SJSA1 (cell line): ENCODE measurements at regions not wholly inside any gene's neighbourhood (a gene's known extent, or its start where the extent isn't known, plus 50 kb on each side); places are given as distances from the start of the nearest gene placed in this dataset.

Experiments used
- DNase-seq, 2 experiments: peaks; one replicate each; pipeline ENCODE4 v3.0.0-alpha.2; 2015 to 2020; ENCODE audit warnings: low spot score in 2 of 2, low read depth in 1 of 2
- H3K27ac ChIP-seq: fragments of 250-450 bp; sonication (Bioruptor Pico); 2 replicates; pipeline ENCODE4 v1.5.1; 2020; ENCODE audit warnings: mild to moderate bottlenecking, moderate library complexity
- H3K27me3 ChIP-seq: fragments of 250-450 bp; sonication (Bioruptor Pico); replicated peaks from 2 replicates; pipeline ENCODE4 v1.5.1; 2020; ENCODE audit warnings: mild to moderate bottlenecking, moderate library complexity
- H3K36me3 ChIP-seq: fragments of 250-450 bp; sonication (Bioruptor Pico); 2 replicates; pipeline ENCODE4 v1.5.1; 2020; ENCODE audit warnings: mild to moderate bottlenecking
- H3K4me1 ChIP-seq: fragments of 250-450 bp; sonication (Bioruptor Pico); replicated peaks from 2 replicates; pipeline ENCODE4 v1.6.1; 2021; ENCODE audit warnings: mild to moderate bottlenecking
- H3K4me3 ChIP-seq: fragments of 250-450 bp; sonication (Bioruptor Pico); 2 replicates; pipeline ENCODE4 v1.5.1; 2020; ENCODE audit warnings: mild to moderate bottlenecking
- H3K9me3 ChIP-seq: fragments of 250-450 bp; sonication (Bioruptor Pico); replicated peaks from 2 replicates; pipeline ENCODE4 v1.5.1; 2020; ENCODE audit warnings: mild to moderate bottlenecking

GRCh38 chr4:11512871-11513270 is 84.2 kb upstream of the HS3ST1 start:
- no peaks in the 10 kb centered on the region for H3K9me3 ChIP-seq
- no peaks in the 10 kb centered on the region for H3K27me3 ChIP-seq
- DNase-seq = no peak
- no peaks in the 10 kb centered on the region for H3K36me3 ChIP-seq
- no peak overlapping the region for H3K27ac ChIP-seq
- H3K4me3 ChIP-seq = no peak overlapping the region
- H3K4me1 ChIP-seq = no peaks in the 10 kb centered on the region

- Histone ChIP-seq H3K4me3 (no peak overlapping the region), H3K36me3 (no peaks in the 10 kb centered on the region), H3K4me1 (no peaks in the 10 kb centered on the region), H3K27me3 (no peaks in the 10 kb centered on the region), H3K27ac (no peak overlapping the region), H3K9me3 (no peaks in the 10 kb centered on the region)
- DNase-seq = no peak
These were observed 82.6 kb upstream of the HS3ST1 start for GRCh38 chr4:11511321-11511720.

GRCh38 chr4:11507920-11508319 is 79.2 kb upstream of the HS3ST1 start:
- no peak for DNase-seq
- no peaks in the 10 kb centered on the region for H3K9me3 ChIP-seq
- no peaks in the 10 kb centered on the region for H3K36me3 ChIP-seq
- H3K27ac ChIP-seq = no peak overlapping the region
- no peaks in the 10 kb centered on the region for H3K4me1 ChIP-seq
- H3K27me3 ChIP-seq = no peaks in the 10 kb centered on the region
- H3K4me3 ChIP-seq = no peak overlapping the region

- no peaks in the 10 kb centered on the region for H3K36me3 ChIP-seq
- no peaks in the 10 kb centered on the region for H3K9me3 ChIP-seq
- no peaks in the 10 kb centered on the region for H3K27me3 ChIP-seq
- no peaks in the 10 kb centered on the region for H3K4me1 ChIP-seq
- H3K4me3 ChIP-seq = no peak overlapping the region
- DNase-seq = no peak
- H3K27ac ChIP-seq = no peak overlapping the region
These were observed 77.5 kb upstream of the HS3ST1 start for GRCh38 chr4:11506194-11506593.

- Histone ChIP-seq H3K36me3 (no peaks in the 10 kb centered on the region), H3K27me3 (no peaks in the 10 kb centered on the region), H3K4me1 (no peaks in the 10 kb centered on the region), H3K27ac (no peak overlapping the region), H3K4me3 (no peak overlapping the region), H3K9me3 (no peaks in the 10 kb centered on the region)
- no peak for DNase-seq
These were observed 76.7 kb upstream of the HS3ST1 start for GRCh38 chr4:11505221-11505971.

- no peak overlapping the region for H3K27ac ChIP-seq
- H3K9me3 ChIP-seq = no peaks in the 10 kb centered on the region
- H3K4me1 ChIP-seq = no peaks in the 10 kb centered on the region
- H3K36me3 ChIP-seq = no peaks in the 10 kb centered on the region
- H3K4me3 ChIP-seq = no peak overlapping the region
- no peaks in the 10 kb centered on the region for H3K27me3 ChIP-seq
- DNase-seq = no peak
These were observed 74.5 kb upstream of the HS3ST1 start for GRCh38 chr4:11503166-11503565.

GRCh38 chr4:11497972-11498371 is 69.3 kb upstream of the HS3ST1 start:
- DNase-seq = no peak
- Histone ChIP-seq H3K36me3 (no peaks in the 10 kb centered on the region), H3K4me1 (no peaks in the 10 kb centered on the region), H3K27me3 (no peaks in the 10 kb centered on the region), H3K27ac (no peak overlapping the region), H3K9me3 (no peaks in the 10 kb centered on the region), H3K4me3 (no peak overlapping the region)

- Histone ChIP-seq H3K9me3 (no peaks in the 10 kb centered on the region), H3K27ac (no peak overlapping the region), H3K27me3 (no peaks in the 10 kb centered on the region), H3K36me3 (no peaks in the 10 kb centered on the region), H3K4me3 (no peak overlapping the region), H3K4me1 (no peaks in the 10 kb centered on the region)
- no peak for DNase-seq
These were observed 68.6 kb upstream of the HS3ST1 start for GRCh38 chr4:11497212-11497806.

GRCh38 chr4:11496351-11496829 is 67.7 kb upstream of the HS3ST1 start:
- no peak for DNase-seq
- Histone ChIP-seq H3K4me3 (no peak overlapping the region), H3K36me3 (no peaks in the 10 kb centered on the region), H3K27ac (no peak overlapping the region), H3K4me1 (no peaks in the 10 kb centered on the region), H3K27me3 (no peaks in the 10 kb centered on the region), H3K9me3 (no peaks in the 10 kb centered on the region)

GRCh38 chr4:11495818-11496217 is 67.1 kb upstream of the HS3ST1 start:
- no peak overlapping the region for H3K27ac ChIP-seq
- no peaks in the 10 kb centered on the region for H3K36me3 ChIP-seq
- no peaks in the 10 kb centered on the region for H3K9me3 ChIP-seq
- H3K27me3 ChIP-seq = no peaks in the 10 kb centered on the region
- no peak overlapping the region for H3K4me3 ChIP-seq
- no peak for DNase-seq
- no peaks in the 10 kb centered on the region for H3K4me1 ChIP-seq

GRCh38 chr4:11495291-11495690 is 66.6 kb upstream of the HS3ST1 start:
- H3K9me3 ChIP-seq = no peaks in the 10 kb centered on the region
- DNase-seq = no peak
- H3K4me1 ChIP-seq = no peaks in the 10 kb centered on the region
- H3K27me3 ChIP-seq = no peaks in the 10 kb centered on the region
- no peaks in the 10 kb centered on the region for H3K36me3 ChIP-seq
- no peak overlapping the region for H3K27ac ChIP-seq
- H3K4me3 ChIP-seq = no peak overlapping the region

- H3K27ac ChIP-seq = no peak overlapping the region
- H3K36me3 ChIP-seq = no peaks in the 10 kb centered on the region
- H3K9me3 ChIP-seq = no peaks in the 10 kb centered on the region
- DNase-seq = no peak
- H3K4me3 ChIP-seq = no peak overlapping the region
- no peaks in the 10 kb centered on the region for H3K27me3 ChIP-seq
- no peaks in the 10 kb centered on the region for H3K4me1 ChIP-seq
These were observed 65.5 kb upstream of the HS3ST1 start for GRCh38 chr4:11494232-11494631.

- Histone ChIP-seq H3K4me3 (no peak overlapping the region), H3K4me1 (no peaks in the 10 kb centered on the region), H3K9me3 (no peaks in the 10 kb centered on the region), H3K36me3 (no peaks in the 10 kb centered on the region), H3K27me3 (no peaks in the 10 kb centered on the region), H3K27ac (no peak overlapping the region)
- no peak for DNase-seq
These were observed 60.9 kb upstream of the HS3ST1 start for GRCh38 chr4:11489453-11490083.

GRCh38 chr4:11488657-11489452 is 60.2 kb upstream of the HS3ST1 start:
- no peak for DNase-seq

More at GRCh38 chr4:11488657-11489452, 60.2 kb upstream of the HS3ST1 start:
- Histone ChIP-seq H3K4me1 (no peaks in the 10 kb centered on the region), H3K9me3 (no peaks in the 10 kb centered on the region), H3K27ac (no peak overlapping the region), H3K4me3 (no peak overlapping the region), H3K27me3 (no peaks in the 10 kb centered on the region), H3K36me3 (no peaks in the 10 kb centered on the region)
